ENCODE measurements at regions not wholly inside any gene's neighbourhood (a gene's known extent, or its start where the extent isn't known, plus 50 kb on each side); places are given as distances from the start of the nearest gene placed in this dataset.
"Not testable (repeated sequence)": the region's sequence is repeated elsewhere in the genome, so short reads cannot be mapped to it uniquely, and the experiment has no call there.

GRCh38 chr6:10312445-10312844, 102.4 kb downstream of the TFAP2A start:
- ATAC-seq (replicated peaks) (no peak), DNase-seq (no peak)
- no peaks in the 10 kb centered on the region for H3K9me3 Mint-ChIP-seq
- no peaks in the 10 kb centered on the region for H3K4me1 Mint-ChIP-seq
- no peaks in the 10 kb centered on the region for H3K36me3 Mint-ChIP-seq
- H3K27me3 Mint-ChIP-seq: no peaks in the 10 kb centered on the region
- no peak overlapping the region for H3K4me3 Mint-ChIP-seq
- H3K27ac Mint-ChIP-seq: no peak overlapping the region

- ATAC-seq (replicated peaks): not testable (repeated sequence)
These were observed 103.1 kb downstream of the TFAP2A start for GRCh38 chr6:10311546-10312405.

GRCh38 chr6:10310826-10311225, 104.0 kb downstream of the TFAP2A start:
- no peaks in the 10 kb centered on the region for H3K9me3 Mint-ChIP-seq
- no peak overlapping the region for H3K4me3 Mint-ChIP-seq
- no peaks in the 10 kb centered on the region for H3K4me1 Mint-ChIP-seq
- ATAC-seq (replicated peaks) (no peak), DNase-seq (no peak)
- H3K36me3 Mint-ChIP-seq: no peaks in the 10 kb centered on the region
- no peak overlapping the region for H3K27ac Mint-ChIP-seq
- no peaks in the 10 kb centered on the region for H3K27me3 Mint-ChIP-seq

More at GRCh38 chr6:10311546-10312405, 103.1 kb downstream of the TFAP2A start:
- not testable (repeated sequence) for H3K4me3 Mint-ChIP-seq, DNase-seq, H3K4me1 Mint-ChIP-seq, H3K27ac Mint-ChIP-seq, H3K36me3 Mint-ChIP-seq, H3K9me3 Mint-ChIP-seq, H3K27me3 Mint-ChIP-seq

GRCh38 chr6:10310330-10310653, 104.6 kb downstream of the TFAP2A start:
- H3K4me1 Mint-ChIP-seq: no peaks in the 10 kb centered on the region
- DNase-seq (no peak), ATAC-seq (replicated peaks) (no peak)
- H3K9me3 Mint-ChIP-seq: no peaks in the 10 kb centered on the region
- H3K36me3 Mint-ChIP-seq: no peaks in the 10 kb centered on the region
- no peak overlapping the region for H3K4me3 Mint-ChIP-seq
- no peaks in the 10 kb centered on the region for H3K27me3 Mint-ChIP-seq
- no peak overlapping the region for H3K27ac Mint-ChIP-seq

- H3K4me1 Mint-ChIP-seq: no peaks in the 10 kb centered on the region
- no peak overlapping the region for H3K27ac Mint-ChIP-seq
- H3K9me3 Mint-ChIP-seq: no peaks in the 10 kb centered on the region
- H3K27me3 Mint-ChIP-seq: no peaks in the 10 kb centered on the region
- no peaks in the 10 kb centered on the region for H3K36me3 Mint-ChIP-seq
- no peak for DNase-seq
- no peak for ATAC-seq (replicated peaks)
- H3K4me3 Mint-ChIP-seq: no peak overlapping the region
These were observed 105.2 kb downstream of the TFAP2A start for GRCh38 chr6:10309457-10310329.

GRCh38 chr6:10307476-10307875, 107.4 kb downstream of the TFAP2A start:
- Mint-ChIP-seq H3K4me1 (no peaks in the 10 kb centered on the region), H3K27ac (no peak overlapping the region), H3K9me3 (no peaks in the 10 kb centered on the region), H3K36me3 (no peaks in the 10 kb centered on the region), H3K27me3 (peaks cover 0 to 6% of the 10 kb centered on the region in 2 donors), H3K4me3 (no peak overlapping the region)
- ATAC-seq (replicated peaks): no peak
- no peak for DNase-seq

- ATAC-seq (replicated peaks) (no peak), DNase-seq (no peak)
- H3K4me1 Mint-ChIP-seq: no peaks in the 10 kb centered on the region
- H3K27me3 Mint-ChIP-seq: peaks cover 0 to 6% of the 10 kb centered on the region in 2 donors
- H3K27ac Mint-ChIP-seq: no peak overlapping the region
- no peaks in the 10 kb centered on the region for H3K9me3 Mint-ChIP-seq
- H3K36me3 Mint-ChIP-seq: no peaks in the 10 kb centered on the region
- no peak overlapping the region for H3K4me3 Mint-ChIP-seq
These were observed 107.8 kb downstream of the TFAP2A start for GRCh38 chr6:10307028-10307427.

GRCh38 chr6:10305790-10306415, 109.0 kb downstream of the TFAP2A start:
- H3K36me3 Mint-ChIP-seq: no peaks in the 10 kb centered on the region
- H3K27me3 Mint-ChIP-seq: peaks cover 0 to 6% of the 10 kb centered on the region in 2 donors
- no peaks in the 10 kb centered on the region for H3K4me1 Mint-ChIP-seq
- no peaks in the 10 kb centered on the region for H3K9me3 Mint-ChIP-seq
- no peak for DNase-seq
- H3K4me3 Mint-ChIP-seq: no peak overlapping the region
- no peak for ATAC-seq (replicated peaks)
- no peak overlapping the region for H3K27ac Mint-ChIP-seq

- ATAC-seq (replicated peaks): no peak
- H3K4me3 Mint-ChIP-seq: no peak overlapping the region
- H3K36me3 Mint-ChIP-seq: no peaks in the 10 kb centered on the region
- H3K4me1 Mint-ChIP-seq: no peaks in the 10 kb centered on the region
- DNase-seq: no peak
- H3K27ac Mint-ChIP-seq: no peak overlapping the region
- peaks cover 0 to 2% of the 10 kb centered on the region in 2 donors for H3K9me3 Mint-ChIP-seq
- peaks cover 0 to 6% of the 10 kb centered on the region in 2 donors for H3K27me3 Mint-ChIP-seq
These were observed 111.0 kb downstream of the TFAP2A start for GRCh38 chr6:10303608-10304506.

- H3K4me1 Mint-ChIP-seq: no peaks in the 10 kb centered on the region
These were observed 112.2 kb downstream of the TFAP2A start for GRCh38 chr6:10302566-10303235.

GRCh38 chr6:10300071-10300470, 114.8 kb downstream of the TFAP2A start:
- H3K27me3 Mint-ChIP-seq: peaks cover 0 to 6% of the 10 kb centered on the region in 2 donors
- H3K27ac Mint-ChIP-seq: no peak overlapping the region
- no peaks in the 10 kb centered on the region for H3K4me1 Mint-ChIP-seq
- no peaks in the 10 kb centered on the region for H3K36me3 Mint-ChIP-seq
- DNase-seq: no peak
- peak in 1 of 2 donors; percentile 10 for ATAC-seq (replicated peaks)
- H3K9me3 Mint-ChIP-seq: peaks cover 0 to 3% of the 10 kb centered on the region in 2 donors
- H3K4me3 Mint-ChIP-seq: no peak overlapping the region

More at GRCh38 chr6:10302566-10303235, 112.2 kb downstream of the TFAP2A start:
- no peak overlapping the region for H3K4me3 Mint-ChIP-seq
- no peak for DNase-seq
- H3K27me3 Mint-ChIP-seq: peaks cover 0 to 6% of the 10 kb centered on the region in 2 donors
- ATAC-seq (replicated peaks): no peak
- peaks cover 0 to 3% of the 10 kb centered on the region in 2 donors for H3K9me3 Mint-ChIP-seq
- H3K36me3 Mint-ChIP-seq: no peaks in the 10 kb centered on the region
- H3K27ac Mint-ChIP-seq: no peak overlapping the region

- Mint-ChIP-seq H3K27ac (no peak overlapping the region), H3K9me3 (peaks cover 0 to 6% of the 10 kb centered on the region in 2 donors), H3K27me3 (no peaks in the 10 kb centered on the region), H3K4me1 (no peaks in the 10 kb centered on the region), H3K4me3 (no peak overlapping the region), H3K36me3 (no peaks in the 10 kb centered on the region)
- ATAC-seq (replicated peaks) (no peak), DNase-seq (no peak)
These were observed 117.0 kb downstream of the TFAP2A start for GRCh38 chr6:10297832-10298231.

GRCh38 chr6:10278746-10279145, 136.1 kb downstream of the TFAP2A start:
- DNase-seq: no peak
- no peaks in the 10 kb centered on the region for H3K36me3 Mint-ChIP-seq
- no peak overlapping the region for H3K27ac Mint-ChIP-seq
- no peak for ATAC-seq (replicated peaks)
- H3K4me3 Mint-ChIP-seq: no peak overlapping the region
- H3K9me3 Mint-ChIP-seq: peaks cover 0 to 7% of the 10 kb centered on the region in 2 donors
- H3K4me1 Mint-ChIP-seq: no peaks in the 10 kb centered on the region
- no peaks in the 10 kb centered on the region for H3K27me3 Mint-ChIP-seq

All from stimulated activated naive B cell treated with anti-CD40 and anti-IgM and Interleukin-4, amounts not matched to agents 10 μg/mL and 1 μg/mL and 100 μg/mL, for 72 hours (primary cell).